GM18873 (cell line): ENCODE measurements at regions not wholly inside any gene's neighbourhood (a gene's known extent, or its start where the extent isn't known, plus 50 kb on each side); places are given as distances from the start of the nearest gene placed in this dataset.
"Not testable (repeated sequence)": the region's sequence is repeated elsewhere in the genome, so short reads cannot be mapped to it uniquely, and the experiment has no call there.

Experiments used
- ATAC-seq: cut with Tn5 transposase; IDR thresholded peaks from one replicate; pipeline ENCODE4 v1.9.1; 2021; ENCODE audit warnings: mild to moderate bottlenecking, moderate library complexity, moderate number of reproducible peaks; ENCODE audit not compliant: unreplicated experiment, low FRiP score

GRCh38 chr5:94102849-94103248, 361.4 kb upstream of the POU5F2 start:
- ATAC-seq = no peak

- not testable (repeated sequence) for ATAC-seq
Observed at GRCh38 chr5:94097384-94097783, 356.0 kb upstream of the POU5F2 start.

GRCh38 chr5:94094793-94095441, 353.5 kb upstream of the POU5F2 start:
- ATAC-seq = no peak

- ATAC-seq = no peak
Observed at GRCh38 chr5:94093300-94093699, 351.9 kb upstream of the POU5F2 start.

GRCh38 chr5:94086635-94087034, 345.2 kb upstream of the POU5F2 start:
- ATAC-seq = not testable (repeated sequence)

- ATAC-seq = no peak
Observed at GRCh38 chr5:94086194-94086593, 344.8 kb upstream of the POU5F2 start.

GRCh38 chr5:94082405-94082804, 341.0 kb upstream of the POU5F2 start:
- no peak for ATAC-seq

- no peak for ATAC-seq
Observed at GRCh38 chr5:94081088-94081487, 339.7 kb upstream of the POU5F2 start.

DNA sequence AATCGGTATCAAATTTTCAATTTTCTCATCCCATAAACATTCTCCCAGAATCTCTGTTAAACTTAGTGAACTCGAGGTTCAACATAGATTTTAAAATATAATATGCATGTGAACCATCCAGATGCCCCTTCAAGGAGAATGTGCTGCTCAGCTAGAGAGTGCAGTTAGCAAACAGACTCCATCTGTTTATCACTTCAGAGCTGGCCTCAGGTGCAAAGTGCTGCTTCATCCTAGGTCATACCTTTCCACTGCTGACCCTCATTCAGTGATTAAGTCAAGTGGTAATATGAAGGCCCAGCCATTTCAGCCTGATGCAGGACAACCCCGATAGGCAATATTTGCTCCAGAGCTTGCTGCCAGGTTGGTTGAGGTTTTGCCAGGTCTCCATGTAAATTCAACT, 339.0 kb upstream of the POU5F2 start:
- no peak for ATAC-seq

DNA sequence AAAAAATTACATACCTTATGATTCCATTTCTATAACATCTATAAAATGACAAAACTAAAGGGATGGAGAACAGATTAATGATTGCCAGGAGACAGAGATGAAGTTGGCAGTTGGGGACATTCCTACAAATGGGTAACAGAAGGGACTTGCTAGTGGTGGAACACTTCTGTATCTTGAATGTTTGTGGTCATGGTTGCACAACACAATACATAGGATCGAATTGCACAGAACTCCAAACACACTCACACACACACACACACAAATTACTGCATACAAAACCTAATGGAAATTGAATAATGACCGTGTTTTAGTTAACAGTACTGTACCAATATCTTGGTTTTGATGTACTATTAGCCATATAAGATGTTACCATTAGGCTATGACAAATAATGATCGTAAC, 330.7 kb upstream of the POU5F2 start:
- ATAC-seq = no peak

DNA sequence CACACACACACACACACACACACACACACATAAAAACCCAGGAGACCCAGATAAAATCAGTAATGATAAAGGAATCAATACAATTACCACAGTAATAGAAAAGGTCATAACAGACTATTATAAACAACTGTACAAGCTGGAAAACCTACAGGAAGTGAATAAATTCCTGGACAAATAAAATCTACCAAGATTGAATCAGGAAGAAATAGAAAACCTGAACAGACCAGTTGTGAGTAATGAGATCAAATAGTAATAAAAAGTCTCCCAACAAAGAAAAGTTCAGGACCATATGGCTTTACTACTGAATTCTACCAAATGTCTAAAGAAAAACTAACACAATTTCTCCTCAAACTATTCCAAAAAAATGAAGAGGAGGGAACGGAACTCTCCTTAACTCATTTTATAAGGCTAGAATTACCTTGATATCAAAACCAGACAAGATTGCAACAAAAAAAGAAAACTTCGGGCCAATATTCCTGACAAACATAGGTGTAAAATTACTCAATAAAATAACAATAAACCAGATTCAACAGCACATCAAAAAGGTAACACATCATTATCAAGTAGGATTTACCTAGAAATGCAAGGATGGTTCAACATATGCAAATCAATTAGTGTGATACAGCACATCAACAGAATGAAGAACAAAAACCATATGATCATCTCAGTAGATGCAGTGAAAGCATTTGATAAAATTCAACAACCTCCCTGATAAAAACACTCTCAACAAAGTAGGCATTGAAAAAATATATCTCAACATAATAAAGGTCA, 325.2 kb upstream of the POU5F2 start:
- no peak for ATAC-seq

- ATAC-seq = no peak
Observed at GRCh38 chr5:94064025-94064424, 322.6 kb upstream of the POU5F2 start.

DNA sequence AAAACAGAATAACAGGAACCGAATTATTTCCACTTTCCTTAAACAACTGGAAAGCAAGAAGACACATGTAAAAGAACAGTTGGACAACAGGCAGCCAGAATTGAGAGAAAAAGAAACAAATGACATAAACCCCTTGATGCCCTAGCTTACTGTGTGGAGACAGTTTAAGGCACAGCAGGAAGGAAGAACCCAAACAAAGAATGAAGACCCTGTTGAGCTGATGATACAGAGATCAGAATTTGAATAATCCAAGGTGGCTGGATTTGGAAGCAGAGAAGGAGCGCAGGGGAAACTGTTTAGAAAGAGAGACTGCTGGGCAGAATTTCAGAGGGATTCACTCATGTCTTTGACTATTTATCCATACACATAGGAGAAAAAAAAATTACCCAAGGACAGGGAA, 316.3 kb upstream of the POU5F2 start:
- ATAC-seq = no peak

- ATAC-seq = peak; percentile 66
Observed at GRCh38 chr5:94057217-94057616, 315.8 kb upstream of the POU5F2 start.

DNA sequence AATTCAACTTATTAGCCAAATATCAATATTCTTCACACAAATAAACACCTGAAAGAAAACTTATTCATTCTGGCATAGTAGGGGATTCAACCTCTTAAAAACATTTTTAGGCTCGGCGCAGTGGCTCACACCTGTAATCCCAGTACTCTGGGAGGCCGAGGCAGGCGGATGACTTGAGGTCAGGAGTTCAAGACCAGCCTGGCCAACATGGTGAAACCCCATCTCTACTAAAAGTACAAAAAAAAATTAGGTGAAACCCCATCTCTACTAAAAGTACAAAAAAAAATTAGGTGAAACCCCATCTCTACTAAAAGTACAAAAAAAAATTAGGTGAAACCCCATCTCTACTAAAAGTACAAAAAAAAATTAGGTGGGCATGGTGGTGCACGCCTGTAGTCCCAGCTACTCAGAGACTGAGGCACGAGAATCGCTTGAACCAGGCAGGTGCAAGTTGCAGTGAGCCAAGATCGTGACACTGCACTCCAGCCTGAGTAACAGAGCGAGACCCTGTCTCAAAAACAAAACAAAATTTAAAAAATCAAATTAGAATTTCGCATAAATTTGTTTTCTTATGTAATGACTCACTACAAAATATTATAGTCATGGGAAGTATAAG, 308.0 kb upstream of the POU5F2 start:
- ATAC-seq = not testable (repeated sequence)

- no peak for ATAC-seq
Observed at GRCh38 chr5:94045839-94046782, 304.7 kb upstream of the POU5F2 start.

- ATAC-seq = no peak
Observed at GRCh38 chr5:94043311-94043710, 301.9 kb upstream of the POU5F2 start.

DNA sequence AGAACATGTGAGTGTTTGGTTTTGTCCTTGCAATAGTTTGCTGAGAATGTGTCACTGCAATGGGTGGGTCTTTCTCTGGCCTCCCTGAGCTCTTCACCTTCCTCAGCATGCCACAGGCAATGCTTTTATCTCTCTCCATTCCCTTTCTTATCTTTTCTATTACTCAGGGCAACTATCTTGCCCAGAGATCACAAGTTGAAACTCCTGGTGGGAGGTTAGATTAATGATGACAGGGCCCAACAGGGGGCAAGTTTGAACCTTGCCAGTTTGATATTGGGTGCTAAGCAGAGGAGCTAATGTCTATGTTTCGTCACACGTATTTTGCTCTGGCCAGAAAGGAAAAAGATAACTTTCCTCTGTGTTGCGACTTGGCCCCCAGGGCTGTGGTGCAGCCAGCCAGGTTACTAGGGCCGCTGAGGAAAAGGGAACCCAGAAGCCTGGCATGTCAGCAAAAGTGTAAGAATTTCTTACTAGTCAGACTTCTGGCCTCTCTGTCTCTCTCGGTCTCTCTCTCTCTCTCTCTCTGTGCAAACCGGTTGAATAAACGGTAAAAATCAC, 299.3 kb upstream of the POU5F2 start:
- no peak for ATAC-seq

- no peak for ATAC-seq
Observed at GRCh38 chr5:94039101-94039500, 297.7 kb upstream of the POU5F2 start.

DNA sequence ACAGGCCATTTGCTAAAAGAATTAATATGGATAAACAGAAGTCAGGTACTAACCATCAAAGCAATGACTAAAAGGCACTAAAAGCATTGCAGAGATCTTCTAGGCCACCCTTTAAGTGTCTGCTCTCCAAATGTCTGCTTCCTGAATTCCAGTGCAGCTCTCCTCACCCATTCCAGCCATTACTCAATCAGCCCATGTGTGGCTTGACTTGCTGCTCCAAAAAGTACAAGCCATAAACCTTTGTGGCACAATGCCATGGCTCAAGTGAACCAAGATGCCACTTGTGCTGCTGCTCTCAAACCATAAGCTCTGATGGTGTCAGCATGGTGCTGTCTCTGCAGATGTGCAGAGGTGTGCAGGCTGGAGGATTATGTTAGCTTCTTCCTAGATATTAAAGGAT, 290.2 kb upstream of the POU5F2 start:
- no peak for ATAC-seq
